ENCODE measurements at regions not wholly inside any gene's neighbourhood (a gene's known extent, or its start where the extent isn't known, plus 50 kb on each side); places are given as distances from the start of the nearest gene placed in this dataset.

DNA sequence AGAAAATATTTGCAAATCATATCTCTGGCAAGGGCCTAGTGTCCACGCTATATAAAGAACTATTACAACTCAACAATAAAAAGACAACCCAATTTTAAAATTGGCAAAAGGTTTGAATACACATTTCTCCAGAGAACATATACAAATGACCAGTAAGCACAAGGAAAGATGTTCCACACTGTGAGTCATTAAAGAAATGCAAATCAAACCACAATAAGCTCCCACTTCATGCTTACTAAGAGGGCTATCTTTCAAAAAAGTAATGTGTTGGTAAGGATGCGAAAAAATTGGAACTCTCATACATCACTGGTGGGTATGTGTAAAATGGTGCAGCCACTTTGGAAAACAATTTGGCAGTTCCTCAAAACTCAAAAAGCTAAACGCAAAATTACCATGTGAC lies 884.0 kb upstream of the INTU start:
- no peak overlapping the region for H3K27ac ChIP-seq
- H3K9me3 ChIP-seq (ENCODE audit: severe bottlenecking), result no peaks in the 10 kb centered on the region
- no peaks in the 10 kb centered on the region for H3K27me3 ChIP-seq (ENCODE audit: insufficient read depth, low read depth, severe bottlenecking)
- no peaks in the 10 kb centered on the region for H3K36me3 ChIP-seq
- TF ChIP-seq CTCF (IDR thresholded peaks at IDR 0.05; ENCODE audit: low read depth, low read length), result no peak
- DNase-seq, result no peak
- H3K4me3 ChIP-seq (ENCODE audit: low read depth, low read length), result no peak overlapping the region

DNA sequence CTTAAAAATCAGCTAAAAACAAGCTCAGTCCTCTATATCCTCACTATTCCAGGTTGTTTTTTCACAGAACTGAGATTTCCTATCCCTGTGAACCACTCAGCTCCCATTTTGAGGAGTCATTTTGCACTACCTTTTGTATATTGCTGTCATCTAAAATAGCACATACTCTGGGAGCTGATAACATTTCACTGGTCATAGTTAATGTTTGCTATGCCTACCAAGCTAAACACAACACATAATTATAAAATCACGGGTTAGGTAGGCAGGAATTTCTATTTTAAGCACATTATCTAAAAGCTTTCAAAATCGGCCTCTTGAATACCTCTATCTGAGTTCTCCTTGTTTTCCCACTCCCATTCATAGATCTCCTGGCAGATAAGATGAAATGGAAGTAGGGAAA lies 882.0 kb upstream of the INTU start:
- DNase-seq, result no peak
- Histone ChIP-seq H3K36me3 (no peaks in the 10 kb centered on the region), H3K4me3 (ENCODE audit: low read depth, low read length) (no peak overlapping the region), H3K27ac (no peak overlapping the region), H3K9me3 (ENCODE audit: severe bottlenecking) (no peaks in the 10 kb centered on the region), H3K27me3 (ENCODE audit: insufficient read depth, low read depth, severe bottlenecking) (no peaks in the 10 kb centered on the region)
- TF ChIP-seq CTCF (IDR thresholded peaks at IDR 0.05; ENCODE audit: low read depth, low read length), result no peak

GRCh38 chr4:126752126-126752525 lies 880.6 kb upstream of the INTU start:
- H3K27ac ChIP-seq, result no peak overlapping the region
- DNase-seq, result no peak
- no peaks in the 10 kb centered on the region for H3K36me3 ChIP-seq
- H3K9me3 ChIP-seq (ENCODE audit: severe bottlenecking), result no peaks in the 10 kb centered on the region
- no peaks in the 10 kb centered on the region for H3K27me3 ChIP-seq (ENCODE audit: insufficient read depth, low read depth, severe bottlenecking)
- no peak overlapping the region for H3K4me3 ChIP-seq (ENCODE audit: low read depth, low read length)
- no peak for TF ChIP-seq CTCF (IDR thresholded peaks at IDR 0.05; ENCODE audit: low read depth, low read length)

- TF ChIP-seq CTCF (IDR thresholded peaks at IDR 0.05; ENCODE audit: low read depth, low read length), result no peak
- no peaks in the 10 kb centered on the region for H3K27me3 ChIP-seq (ENCODE audit: insufficient read depth, low read depth, severe bottlenecking)
Observed at GRCh38 chr4:126752702-126753101, 880.1 kb upstream of the INTU start.

DNA sequence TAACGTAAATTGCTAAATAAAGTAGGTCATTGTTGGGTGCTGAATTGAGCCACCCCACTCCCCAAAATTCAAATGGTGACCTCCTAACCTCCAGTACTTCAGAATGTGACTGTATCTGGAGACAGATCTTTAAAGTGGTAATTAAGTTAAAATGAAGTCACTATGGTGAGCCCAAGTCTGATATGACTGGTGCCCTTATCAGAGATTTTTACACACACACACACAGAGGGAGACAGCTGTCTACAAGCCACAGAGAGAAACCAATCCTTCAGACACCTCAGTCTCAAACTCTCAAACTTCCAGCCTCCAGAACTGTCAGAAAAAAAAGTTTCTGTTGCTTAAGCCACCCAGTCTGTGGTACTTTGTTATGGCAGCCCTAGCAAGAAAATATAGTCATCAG lies 879.2 kb upstream of the INTU start:
- Histone ChIP-seq H3K27me3 (ENCODE audit: insufficient read depth, low read depth, severe bottlenecking) (no peaks in the 10 kb centered on the region), H3K27ac (no peak overlapping the region), H3K4me3 (ENCODE audit: low read depth, low read length) (no peak overlapping the region), H3K9me3 (ENCODE audit: severe bottlenecking) (no peaks in the 10 kb centered on the region), H3K36me3 (no peaks in the 10 kb centered on the region)
- no peak for TF ChIP-seq CTCF (IDR thresholded peaks at IDR 0.05; ENCODE audit: low read depth, low read length)
- DNase-seq, result no peak

More at GRCh38 chr4:126752702-126753101, 880.1 kb upstream of the INTU start:
- no peak for DNase-seq
- Histone ChIP-seq H3K36me3 (no peaks in the 10 kb centered on the region), H3K9me3 (ENCODE audit: severe bottlenecking) (no peaks in the 10 kb centered on the region), H3K4me3 (ENCODE audit: low read depth, low read length) (no peak overlapping the region), H3K27ac (no peak overlapping the region)

GRCh38 chr4:126755506-126755905 lies 877.3 kb upstream of the INTU start:
- no peak for TF ChIP-seq CTCF (IDR thresholded peaks at IDR 0.05; ENCODE audit: low read depth, low read length)
- no peak overlapping the region for H3K27ac ChIP-seq
- no peaks in the 10 kb centered on the region for H3K36me3 ChIP-seq
- H3K4me3 ChIP-seq (ENCODE audit: low read depth, low read length), result no peak overlapping the region
- DNase-seq, result no peak
- no peaks in the 10 kb centered on the region for H3K9me3 ChIP-seq (ENCODE audit: severe bottlenecking)
- H3K27me3 ChIP-seq (ENCODE audit: insufficient read depth, low read depth, severe bottlenecking), result no peaks in the 10 kb centered on the region
